Gastroesophageal sphincter (tissue), 4 donors: ENCODE measurements at regions not wholly inside any gene's neighbourhood (a gene's known extent, or its start where the extent isn't known, plus 50 kb on each side); places are given as distances from the start of the nearest gene placed in this dataset.

Source experiments
- ATAC-seq: fragments of 150-250 bp; one replicate; pipeline ENCODE4 v1.9.1; 2016; ENCODE audit warnings: mild to moderate bottlenecking, moderate library complexity
- H3K27ac ChIP-seq, 4 donors: fragments of 200-600 bp; sonication (generic) in 3 of 4; 1 replicate in 3 of 4; 2 replicates in 1 of 4; pipeline ENCODE4 v1.5.1; 2016 to 2019
- H3K27me3 ChIP-seq: fragments of 200-600 bp; sonication (generic); one replicate; pipeline ENCODE4 v1.5.1; 2019
- H3K36me3 ChIP-seq, 2 donors: fragments of 200-600 bp; sonication (generic); one replicate each; pipeline ENCODE4 v1.5.1; 2019; ENCODE audit warnings: control low read depth in 1 of 2
- H3K4me1 ChIP-seq, 3 donors: fragments of 200-600 bp; sonication (generic); 1 replicate in 2 of 3; 2 replicates in 1 of 3; pipeline ENCODE4 v1.5.1; 2016 to 2019; ENCODE audit warnings: control low read depth in 2 of 3
- H3K4me3 ChIP-seq, 2 donors: fragments of 200-600 bp; sonication (generic); one replicate each; pipeline ENCODE4 v1.5.1; 2019; ENCODE audit warnings: mild to moderate bottlenecking in 1 of 2, moderate library complexity in 1 of 2
- H3K9me3 ChIP-seq, 3 donors: fragments of 200-600 bp; sonication (generic); one replicate each; pipeline ENCODE4 v1.5.1; 2017 to 2019; ENCODE audit warnings: control low read depth in 2 of 3
- CTCF ChIP-seq, 4 experiments: fragments of 200-600 bp in 2 of 4; fragments of 450-650 bp in 2 of 4; sonication (generic) in 1 of 4; IDR thresholded peaks; one replicate each; pipeline ENCODE4 v1.5.1; 2017 to 2019; ENCODE audit warnings: antibody characterized with exemption in 4 of 4, mild to moderate bottlenecking in 2 of 4, moderate library complexity in 2 of 4
- EP300 ChIP-seq: sonication (generic); formaldehyde crosslinking; IDR thresholded peaks from one replicate; pipeline ENCODE4 v1.6.1; 2017; ENCODE audit warnings: antibody characterized with exemption, mild to moderate bottlenecking
- POLR2A ChIP-seq, 2 donors: fragments of 450-650 bp; IDR thresholded peaks; one replicate each; pipeline ENCODE4 v1.6.1; 2017; ENCODE audit warnings: antibody characterized with exemption in 2 of 2, mild to moderate bottlenecking in 2 of 2, moderate library complexity in 1 of 2
- POLR2AphosphoS5 ChIP-seq: sonication (generic); formaldehyde crosslinking; IDR thresholded peaks from one replicate; pipeline ENCODE4 v1.6.1; 2017; ENCODE audit warnings: antibody characterized with exemption
- WGBS, 2 donors: methylation state at CpG; one replicate each; pipeline ENCODE4 v1.1.5; 2018; ENCODE audit warnings: low coverage in 1 of 2; 5-methylcytosine and 5-hydroxymethylcytosine counted together

- TF ChIP-seq CTCF (IDR thresholded peaks at IDR 0.05) (no peak), POLR2AphosphoS5 (no peak), POLR2A (IDR thresholded peaks at IDR 0.05) (no peak), EP300 (no peak)
- WGBS, 2 donors, result 67 to 80% methylated on average over 1 of the region's 1 CpG
- Histone ChIP-seq H3K27me3 (no peaks in the 10 kb centered on the region), H3K4me1 (no peaks in the 10 kb centered on the region), H3K27ac (no peak overlapping the region), H3K4me3 (no peak overlapping the region), H3K9me3 (no peaks in the 10 kb centered on the region), H3K36me3 (no peaks in the 10 kb centered on the region)
- ATAC-seq, result no peak
Measured at GRCh38 chr4:59565836-59566235, 1634.3 kb upstream of the ADGRL3 start.

- Histone ChIP-seq H3K4me3 (no peak overlapping the region), H3K27me3 (no peaks in the 10 kb centered on the region), H3K4me1 (no peaks in the 10 kb centered on the region), H3K27ac (no peak overlapping the region), H3K36me3 (no peaks in the 10 kb centered on the region), H3K9me3 (no peaks in the 10 kb centered on the region)
- ATAC-seq, result no peak
- no peak for TF ChIP-seq POLR2A (IDR thresholded peaks at IDR 0.05)
- no peak for TF ChIP-seq CTCF (IDR thresholded peaks at IDR 0.05)
- no peak for TF ChIP-seq POLR2AphosphoS5
- TF ChIP-seq EP300, result no peak
- WGBS, 2 donors, result 25 to 62% methylated on average over 2 of the region's 2 CpGs
Measured at GRCh38 chr4:59570860-59571476, 1629.2 kb upstream of the ADGRL3 start.

- Histone ChIP-seq H3K4me1 (no peaks in the 10 kb centered on the region), H3K4me3 (no peak overlapping the region), H3K36me3 (no peaks in the 10 kb centered on the region), H3K27ac (no peak overlapping the region), H3K27me3 (no peaks in the 10 kb centered on the region), H3K9me3 (no peaks in the 10 kb centered on the region)
- WGBS, 2 donors, result 38 to 77% methylated on average over 8 to 9 of the region's 9 CpGs
- no peak for ATAC-seq
- no peak for TF ChIP-seq POLR2A (IDR thresholded peaks at IDR 0.05)
- TF ChIP-seq EP300, result no peak
- no peak for TF ChIP-seq CTCF (IDR thresholded peaks at IDR 0.05)
- TF ChIP-seq POLR2AphosphoS5, result no peak
Measured at GRCh38 chr4:59571805-59572430, 1628.2 kb upstream of the ADGRL3 start.

GRCh38 chr4:59583845-59584568 is 1616.1 kb upstream of the ADGRL3 start:
- Histone ChIP-seq H3K27ac (no peak overlapping the region), H3K36me3 (no peaks in the 10 kb centered on the region), H3K4me3 (no peak overlapping the region), H3K4me1 (no peaks in the 10 kb centered on the region), H3K27me3 (no peaks in the 10 kb centered on the region), H3K9me3 (peaks cover 0 to 6% (median 0%) of the 10 kb centered on the region in 3 donors)
- no peak for ATAC-seq
- WGBS, 2 donors, result 40% methylated on average over 1 of the region's 10 CpGs; no CpG with 5 or more reads in 1 of the 2 donors
- TF ChIP-seq POLR2A (IDR thresholded peaks at IDR 0.05) (no peak), CTCF (IDR thresholded peaks at IDR 0.05) (no peak), POLR2AphosphoS5 (no peak), EP300 (no peak)
